CD4-positive, alpha-beta T cell treated with Interleukin-12 subunit alpha and Interleukin-12 subunit beta, for 1 hour (primary cell): ENCODE measurements at regions not wholly inside any gene's neighbourhood (a gene's known extent, or its start where the extent isn't known, plus 50 kb on each side); places are given as distances from the start of the nearest gene placed in this dataset.

Experiments
- DNase-seq: peaks from one replicate; pipeline ENCODE4 v3.0.0-alpha.2; 2020

- DNase-seq, result no peak
These were observed 70.1 kb upstream of the KRR1 start for GRCh38 chr12:75581515-75581914.

DNA sequence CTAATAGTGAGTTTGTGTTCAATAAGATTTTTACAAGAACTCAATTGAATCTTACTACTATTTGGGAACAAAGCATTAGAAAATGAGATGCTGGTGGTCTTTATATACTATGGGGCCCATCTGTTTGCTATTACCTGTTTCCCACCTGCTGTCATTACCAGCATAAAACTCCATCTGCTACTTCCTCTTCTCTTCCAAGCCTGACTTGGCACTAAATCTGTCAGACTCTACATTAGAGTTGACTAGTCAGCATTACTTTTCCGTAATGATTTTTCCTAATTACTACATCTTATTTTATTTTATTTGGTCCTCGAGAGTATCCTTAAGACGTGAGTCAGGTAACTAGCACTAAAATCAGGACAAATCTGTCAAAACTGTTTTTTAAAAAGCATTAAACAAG lies 68.1 kb upstream of the KRR1 start:
- no peak for DNase-seq

DNA sequence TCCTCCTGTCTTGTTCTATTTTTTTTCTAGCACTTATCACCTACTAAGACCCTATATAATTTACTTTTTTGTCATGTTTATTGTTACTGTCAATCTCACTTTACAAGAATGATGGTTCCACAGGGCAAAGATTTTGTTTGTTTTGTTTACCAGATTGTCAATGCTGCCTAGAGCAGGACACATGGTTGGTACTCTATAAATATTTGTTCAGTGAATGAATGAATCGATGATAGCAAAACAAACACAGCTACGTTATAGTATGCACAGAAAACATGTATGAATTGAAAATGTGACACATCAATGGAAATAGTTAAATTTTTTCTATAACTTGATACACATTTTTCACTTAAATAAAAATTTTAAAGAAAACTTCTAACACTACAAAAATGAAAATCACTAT lies 67.1 kb upstream of the KRR1 start:
- no peak for DNase-seq

DNA sequence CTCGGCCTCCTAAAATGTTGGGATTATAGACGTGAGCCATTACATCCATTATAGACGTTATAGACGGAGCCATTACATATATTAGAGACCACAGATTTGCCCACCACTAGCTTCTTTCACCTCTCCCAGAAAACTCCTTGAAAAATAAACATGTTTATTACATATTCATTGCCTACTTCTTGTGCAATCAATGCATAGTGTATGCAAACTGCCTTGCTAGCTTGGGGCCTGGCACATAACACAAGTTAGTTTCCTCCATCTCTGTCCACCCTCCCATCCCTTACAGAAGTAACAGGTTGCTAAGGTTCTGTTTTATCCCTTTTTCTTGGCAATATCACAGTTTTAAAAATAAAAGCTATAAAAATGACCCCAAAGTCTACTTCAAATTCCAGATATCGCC lies 66.4 kb upstream of the KRR1 start:
- DNase-seq, result no peak

- no peak for DNase-seq
These were observed 60.3 kb upstream of the KRR1 start for GRCh38 chr12:75571656-75572205.

- DNase-seq, result no peak
These were observed 59.8 kb upstream of the KRR1 start for GRCh38 chr12:75571204-75571603.

GRCh38 chr12:75568801-75569200 lies 57.4 kb upstream of the KRR1 start:
- DNase-seq, result no peak

GRCh38 chr12:75568393-75568792 lies 57.0 kb upstream of the KRR1 start:
- DNase-seq, result no peak

GRCh38 chr12:75565795-75566194 lies 54.4 kb upstream of the KRR1 start:
- DNase-seq, result no peak

DNA sequence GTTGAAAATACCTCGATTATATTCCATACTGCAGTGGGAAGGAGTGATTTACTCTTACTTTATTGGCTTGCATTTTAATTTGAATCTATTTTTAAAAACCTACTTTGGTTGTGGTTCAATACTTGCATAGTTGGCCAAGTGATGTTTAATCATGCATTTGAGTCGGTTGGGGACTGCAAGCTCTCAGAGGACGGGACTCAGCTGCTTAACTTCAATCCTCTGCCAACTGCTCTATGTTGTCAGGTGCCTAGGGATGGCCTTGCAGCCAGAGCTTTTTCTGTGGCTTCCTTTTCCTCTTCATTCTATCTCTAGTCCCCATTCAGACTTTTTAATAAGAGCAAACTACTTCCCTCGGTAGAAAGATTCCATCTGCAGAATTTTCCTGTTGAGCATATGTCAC lies 53.4 kb upstream of the KRR1 start:
- DNase-seq, result no peak

DNA sequence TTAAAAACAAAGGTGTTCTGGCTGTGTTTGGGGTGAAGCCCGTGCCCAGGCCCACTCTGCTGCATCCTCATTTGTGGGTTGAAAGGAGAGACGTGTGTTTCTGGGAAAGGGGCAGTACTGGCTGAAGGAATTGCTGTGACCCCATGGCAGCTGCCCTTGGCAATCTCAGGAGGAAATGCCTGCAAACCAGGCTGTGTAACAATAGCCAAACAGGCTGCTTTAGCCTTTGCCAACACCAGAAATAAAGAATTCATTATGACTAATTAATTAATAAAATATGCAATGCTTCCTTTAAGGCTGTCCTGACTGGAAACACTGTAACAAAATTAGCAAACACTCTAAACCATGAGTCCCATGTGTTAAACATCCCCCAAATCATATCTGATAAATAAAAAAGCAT lies 53.0 kb upstream of the KRR1 start:
- no peak for DNase-seq

DNA sequence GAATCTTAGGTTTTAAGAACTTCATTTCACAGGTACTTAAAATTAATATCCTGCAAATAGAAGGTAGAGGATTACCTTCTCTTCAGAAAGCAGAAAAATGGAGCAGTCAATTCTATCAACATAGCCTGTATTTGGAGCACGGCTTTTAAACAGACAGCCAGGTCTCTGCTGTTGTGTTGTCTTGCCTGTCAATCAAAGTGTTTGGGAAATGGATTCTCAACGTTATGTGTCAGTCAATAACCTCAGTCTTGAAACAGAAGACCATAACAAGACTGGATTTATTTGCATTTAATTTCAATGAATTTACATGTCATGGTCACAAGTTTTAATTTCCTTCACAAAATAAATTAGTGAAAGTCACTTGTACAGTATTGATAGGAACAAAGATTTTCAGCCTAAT lies 51.9 kb upstream of the KRR1 start:
- DNase-seq, result no peak

GRCh38 chr12:75561921-75562320 lies 50.5 kb upstream of the KRR1 start:
- no peak for DNase-seq
